ENCODE measurements at regions not wholly inside any gene's neighbourhood (a gene's known extent, or its start where the extent isn't known, plus 50 kb on each side); places are given as distances from the start of the nearest gene placed in this dataset.

- Histone ChIP-seq H3K9ac (no peak overlapping the region), H3K27ac (no peak overlapping the region), H3K4me2 (no peak overlapping the region), H3K9me3 (replicated peaks in 1 of 11) (no peaks in the 10 kb centered on the region), H3K4me3 (no peak overlapping the region), H4K20me1 (no peaks in the 10 kb centered on the region), H3K36me3 (no peaks in the 10 kb centered on the region), H3K4me1 (no peaks in the 10 kb centered on the region), H3K27me3 (no peaks in the 10 kb centered on the region)
- TF ChIP-seq Cebpa-rat (IDR thresholded peaks at IDR 0.05), result no peak
Measured at GRCh38 chr4:131366714-131367113, 1782.4 kb upstream of the PCDH10 start.

- H3K27me3 ChIP-seq, result no peaks in the 10 kb centered on the region
- no peaks in the 10 kb centered on the region for H3K36me3 ChIP-seq
- no peaks in the 10 kb centered on the region for H3K4me1 ChIP-seq
- no peak overlapping the region for H3K9ac ChIP-seq
- no peaks in the 10 kb centered on the region for H4K20me1 ChIP-seq
- H3K9me3 ChIP-seq (replicated peaks in 1 of 11), result no peaks in the 10 kb centered on the region
- no peak for TF ChIP-seq Cebpa-rat (IDR thresholded peaks at IDR 0.05)
- no peak overlapping the region for H3K27ac ChIP-seq
- no peak overlapping the region for H3K4me2 ChIP-seq
- no peak overlapping the region for H3K4me3 ChIP-seq
Measured at GRCh38 chr4:131367441-131367840, 1781.7 kb upstream of the PCDH10 start.

- Histone ChIP-seq H3K27me3 (no peaks in the 10 kb centered on the region), H3K4me2 (no peak overlapping the region), H3K9me3 (replicated peaks in 1 of 11) (no peaks in the 10 kb centered on the region), H3K27ac (no peak overlapping the region), H3K4me1 (no peaks in the 10 kb centered on the region), H3K4me3 (no peak overlapping the region), H3K9ac (no peak overlapping the region), H3K36me3 (no peaks in the 10 kb centered on the region), H4K20me1 (no peaks in the 10 kb centered on the region)
- no peak for TF ChIP-seq Cebpa-rat (IDR thresholded peaks at IDR 0.05)
Measured at GRCh38 chr4:131370846-131371245, 1778.2 kb upstream of the PCDH10 start.

- no peak overlapping the region for H3K4me2 ChIP-seq
- H3K4me3 ChIP-seq, result no peak overlapping the region
- H3K9ac ChIP-seq, result no peak overlapping the region
Measured at GRCh38 chr4:131381055-131381454, 1768.0 kb upstream of the PCDH10 start.

GRCh38 chr4:131382839-131383238 lies 1766.3 kb upstream of the PCDH10 start:
- TF ChIP-seq Cebpa-rat (IDR thresholded peaks at IDR 0.05), result no peak
- no peak overlapping the region for H3K9ac ChIP-seq
- no peaks in the 10 kb centered on the region for H3K36me3 ChIP-seq
- peaks cover 4 to 14% (median 10%) of the 10 kb centered on the region in 11 experiments; a peak in 20 of 22 replicates for H3K9me3 ChIP-seq (replicated peaks in 1 of 11)
- no peak overlapping the region for H3K4me3 ChIP-seq
- no peaks in the 10 kb centered on the region for H3K4me1 ChIP-seq
- no peak overlapping the region for H3K4me2 ChIP-seq
- no peaks in the 10 kb centered on the region for H3K27me3 ChIP-seq
- H3K27ac ChIP-seq, result no peak overlapping the region
- no peaks in the 10 kb centered on the region for H4K20me1 ChIP-seq

More at GRCh38 chr4:131381055-131381454, 1768.0 kb upstream of the PCDH10 start:
- Histone ChIP-seq H4K20me1 (no peaks in the 10 kb centered on the region), H3K36me3 (no peaks in the 10 kb centered on the region), H3K4me1 (no peaks in the 10 kb centered on the region), H3K27me3 (no peaks in the 10 kb centered on the region), H3K27ac (no peak overlapping the region), H3K9me3 (replicated peaks in 1 of 11) (peaks cover 4 to 14% (median 10%) of the 10 kb centered on the region in 11 experiments; a peak in 20 of 22 replicates)
- no peak for TF ChIP-seq Cebpa-rat (IDR thresholded peaks at IDR 0.05)

GRCh38 chr4:131388277-131388676 lies 1760.8 kb upstream of the PCDH10 start:
- H4K20me1 ChIP-seq, result no peaks in the 10 kb centered on the region
- H3K4me3 ChIP-seq, result no peak overlapping the region
- no peak overlapping the region for H3K4me2 ChIP-seq
- H3K9me3 ChIP-seq (replicated peaks in 1 of 11), result no peaks in the 10 kb centered on the region
- H3K9ac ChIP-seq, result no peak overlapping the region
- no peaks in the 10 kb centered on the region for H3K4me1 ChIP-seq
- H3K36me3 ChIP-seq, result no peaks in the 10 kb centered on the region
- TF ChIP-seq Cebpa-rat (IDR thresholded peaks at IDR 0.05), result no peak
- no peak overlapping the region for H3K27ac ChIP-seq
- H3K27me3 ChIP-seq, result no peaks in the 10 kb centered on the region

GRCh38 chr4:131408102-131408501 lies 1741.0 kb upstream of the PCDH10 start:
- Histone ChIP-seq H3K27ac (no peak overlapping the region), H3K27me3 (no peaks in the 10 kb centered on the region), H3K4me2 (no peak overlapping the region), H3K9ac (no peak overlapping the region), H4K20me1 (no peaks in the 10 kb centered on the region), H3K4me1 (no peaks in the 10 kb centered on the region), H3K36me3 (no peaks in the 10 kb centered on the region), H3K4me3 (no peak overlapping the region), H3K9me3 (replicated peaks in 1 of 11) (peaks cover 11 to 19% (median 14%) of the 10 kb centered on the region in 11 experiments)
- TF ChIP-seq Cebpa-rat (IDR thresholded peaks at IDR 0.05), result no peak

- Histone ChIP-seq H3K27ac (no peak overlapping the region), H3K36me3 (no peaks in the 10 kb centered on the region), H3K4me2 (no peak overlapping the region), H3K4me1 (no peaks in the 10 kb centered on the region), H3K27me3 (no peaks in the 10 kb centered on the region), H3K9me3 (replicated peaks in 1 of 11) (peaks cover 11 to 19% (median 12%) of the 10 kb centered on the region in 11 experiments; a peak in 21 of 22 replicates), H3K9ac (no peak overlapping the region), H4K20me1 (no peaks in the 10 kb centered on the region), H3K4me3 (no peak overlapping the region)
- TF ChIP-seq Cebpa-rat (IDR thresholded peaks at IDR 0.05), result no peak
Measured at GRCh38 chr4:131411393-131411792, 1737.7 kb upstream of the PCDH10 start.

- Histone ChIP-seq H3K9me3 (replicated peaks in 1 of 11) (no peaks in the 10 kb centered on the region), H3K27me3 (no peaks in the 10 kb centered on the region), H3K4me3 (no peak overlapping the region), H3K4me2 (no peak overlapping the region), H3K9ac (no peak overlapping the region), H3K4me1 (no peaks in the 10 kb centered on the region), H4K20me1 (no peaks in the 10 kb centered on the region), H3K27ac (no peak overlapping the region), H3K36me3 (no peaks in the 10 kb centered on the region)
- no peak for TF ChIP-seq Cebpa-rat (IDR thresholded peaks at IDR 0.05)
Measured at GRCh38 chr4:131419147-131419546, 1729.9 kb upstream of the PCDH10 start.

GRCh38 chr4:131426023-131426758 lies 1722.9 kb upstream of the PCDH10 start:
- H3K4me1 ChIP-seq, result peaks cover 0 to 18% (median 15%) of the 10 kb centered on the region in 10 experiments; a peak in 15 of 20 replicates
- H3K9me3 ChIP-seq (replicated peaks in 1 of 11), result peaks cover 0 to 5% (median 0%) of the 10 kb centered on the region in 11 experiments; a peak in 4 of 22 replicates
- peaks cover 0 to 5% (median 0%) of the 10 kb centered on the region in 11 experiments; a peak in 2 of 22 replicates for H3K27me3 ChIP-seq
- H4K20me1 ChIP-seq, result no peaks in the 10 kb centered on the region
- no peak overlapping the region for H3K4me3 ChIP-seq
- peak overlapping the region in 9 of 11 experiments; percentile 2 to 69 (median 51); a peak in 18 of 22 replicates for H3K4me2 ChIP-seq
- TF ChIP-seq Cebpa-rat (IDR thresholded peaks at IDR 0.05), result 0 out of 22 replicates have a peak, but pooled peaks of 1 of the 11 experiments have one; percentile 25
- peak overlapping the region in 3 of 11 experiments; percentile 20 to 58 (median 47); a peak in 3 of 22 replicates for H3K9ac ChIP-seq
- no peaks in the 10 kb centered on the region for H3K36me3 ChIP-seq
- peak overlapping the region in 10 of 11 experiments; percentile 31 to 79 (median 62); a peak in 19 of 22 replicates for H3K27ac ChIP-seq

Data from BLaER1 treated with 17β-estradiol and CSF1 and Interleukin-3, amounts not matched to agents 10 nM and 100 nM (cell line).